PC-3 (cell line): ENCODE measurements at regions not wholly inside any gene's neighbourhood (a gene's known extent, or its start where the extent isn't known, plus 50 kb on each side); places are given as distances from the start of the nearest gene placed in this dataset.

Experiments
- EZH2 ChIP-seq: fragments of 300-600 bp; sonication (generic); IDR thresholded peaks from one replicate; pipeline ENCODE4 v1.6.1; 2017; ENCODE audit warnings: antibody characterized with exemption, mild to moderate bottlenecking, low read length; ENCODE audit not compliant: unreplicated experiment
- EZH2phosphoT487 ChIP-seq: fragments of 300-600 bp; sonication (generic); IDR thresholded peaks from 2 replicates; pipeline ENCODE4 v1.6.1; 2018; ENCODE audit warnings: mild to moderate bottlenecking, antibody characterized with exemption, low read length, borderline replicate concordance
- TF ChIP-seq, protein P1 (sequence below): fragments of 300-600 bp; sonication (generic); conservative IDR thresholded peaks from 2 replicates; pipeline ENCODE4 v1.5.1; 2017; ENCODE audit warnings: antibody characterized with exemption, low read depth, mild to moderate bottlenecking, low read length

- TF ChIP-seq, protein P1, sequence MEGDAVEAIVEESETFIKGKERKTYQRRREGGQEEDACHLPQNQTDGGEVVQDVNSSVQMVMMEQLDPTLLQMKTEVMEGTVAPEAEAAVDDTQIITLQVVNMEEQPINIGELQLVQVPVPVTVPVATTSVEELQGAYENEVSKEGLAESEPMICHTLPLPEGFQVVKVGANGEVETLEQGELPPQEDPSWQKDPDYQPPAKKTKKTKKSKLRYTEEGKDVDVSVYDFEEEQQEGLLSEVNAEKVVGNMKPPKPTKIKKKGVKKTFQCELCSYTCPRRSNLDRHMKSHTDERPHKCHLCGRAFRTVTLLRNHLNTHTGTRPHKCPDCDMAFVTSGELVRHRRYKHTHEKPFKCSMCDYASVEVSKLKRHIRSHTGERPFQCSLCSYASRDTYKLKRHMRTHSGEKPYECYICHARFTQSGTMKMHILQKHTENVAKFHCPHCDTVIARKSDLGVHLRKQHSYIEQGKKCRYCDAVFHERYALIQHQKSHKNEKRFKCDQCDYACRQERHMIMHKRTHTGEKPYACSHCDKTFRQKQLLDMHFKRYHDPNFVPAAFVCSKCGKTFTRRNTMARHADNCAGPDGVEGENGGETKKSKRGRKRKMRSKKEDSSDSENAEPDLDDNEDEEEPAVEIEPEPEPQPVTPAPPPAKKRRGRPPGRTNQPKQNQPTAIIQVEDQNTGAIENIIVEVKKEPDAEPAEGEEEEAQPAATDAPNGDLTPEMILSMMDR: no peak
- TF ChIP-seq EZH2: no peak
- TF ChIP-seq EZH2phosphoT487: no peak
These were observed 57.0 kb upstream of the SPP1 start for GRCh38 chr4:87918314-87919058.
